Loucy (cell line): ENCODE measurements at regions not wholly inside any gene's neighbourhood (a gene's known extent, or its start where the extent isn't known, plus 50 kb on each side); places are given as distances from the start of the nearest gene placed in this dataset.

Experiments used
- H2AFZ ChIP-seq: fragments of 200-600 bp; sonication (generic); 2 replicates; pipeline ENCODE4 v1.6.0; 2016; ENCODE audit warnings: antibody characterized with exemption, mild to moderate bottlenecking, low read length, moderate library complexity
- H3F3A ChIP-seq: fragments of 200-600 bp; 2 replicates; pipeline ENCODE4 v1.6.0; 2016; ENCODE audit warnings: antibody characterized with exemption, low read depth, mild to moderate bottlenecking
- H3K27me3 ChIP-seq: fragments of 200-600 bp; sonication (generic); 2 replicates; pipeline ENCODE4 v1.6.1; 2014; ENCODE audit warnings: low read length, mild to moderate bottlenecking; ENCODE audit not compliant: insufficient read depth, poor library complexity, severe bottlenecking
- H3K36me3 ChIP-seq: fragments of 200-600 bp; sonication (generic); 2 replicates; pipeline ENCODE4 v1.6.1; 2016; ENCODE audit warnings: low read length; ENCODE audit not compliant: insufficient read depth
- H3K4me1 ChIP-seq: fragments of 200-600 bp; sonication (generic); 2 replicates; pipeline ENCODE4 v1.5.1; 2014; ENCODE audit warnings: low read length, mild to moderate bottlenecking; ENCODE audit not compliant: insufficient read depth, poor library complexity, severe bottlenecking
- H3K4me2 ChIP-seq: fragments of 200-600 bp; sonication (generic); 2 replicates; pipeline ENCODE4 v1.6.0; 2014; ENCODE audit warnings: antibody characterized with exemption, low read length, low read depth, mild to moderate bottlenecking; ENCODE audit not compliant: poor library complexity, severe bottlenecking
- H3K4me3 ChIP-seq: fragments of 200-600 bp; sonication (generic); 2 replicates; pipeline ENCODE4 v1.5.1; 2014; ENCODE audit warnings: low read length, mild to moderate bottlenecking, mixed read lengths; ENCODE audit not compliant: poor library complexity, severe bottlenecking
- H3K79me2 ChIP-seq: fragments of 200-600 bp; sonication (generic); 2 replicates; pipeline ENCODE4 v1.6.1; 2014; ENCODE audit warnings: low read length; ENCODE audit not compliant: insufficient read depth
- H3K9ac ChIP-seq: fragments of 200-600 bp; sonication (generic); 2 replicates; pipeline ENCODE4 v1.6.0; 2014; ENCODE audit warnings: mild to moderate bottlenecking, low read depth, low read length, moderate library complexity; ENCODE audit not compliant: poor library complexity, severe bottlenecking
- H3K9me2 ChIP-seq: fragments of 200-600 bp; sonication (generic); replicated peaks from 2 replicates; pipeline ENCODE4 v1.6.1; 2016; ENCODE audit warnings: low read depth, low read length, mixed read lengths
- H3K9me3 ChIP-seq: fragments of 200-600 bp; sonication (generic); 2 replicates; pipeline ENCODE4 v1.6.1; 2014; ENCODE audit warnings: mild to moderate bottlenecking, antibody characterized with exemption, low read length, low read depth; ENCODE audit not compliant: insufficient read depth
- H4K20me1 ChIP-seq: fragments of 200-600 bp; sonication (generic); 2 replicates; pipeline ENCODE4 v1.6.0; 2014; ENCODE audit warnings: antibody characterized with exemption, low read length, mild to moderate bottlenecking; ENCODE audit not compliant: insufficient read depth, poor library complexity, severe bottlenecking
- EZH2phosphoT487 ChIP-seq: fragments of 200-600 bp; IDR thresholded peaks from 2 replicates; pipeline ENCODE4 v1.6.1; 2018; ENCODE audit warnings: antibody characterized with exemption, mild to moderate bottlenecking, moderate library complexity, borderline replicate concordance
- TF ChIP-seq, protein P1 (sequence below): fragments of 200-600 bp; sonication (generic); conservative IDR thresholded peaks from 2 replicates; pipeline ENCODE4 v1.5.1; 2014; ENCODE audit warnings: mild to moderate bottlenecking, antibody characterized with exemption, low read length

DNA sequence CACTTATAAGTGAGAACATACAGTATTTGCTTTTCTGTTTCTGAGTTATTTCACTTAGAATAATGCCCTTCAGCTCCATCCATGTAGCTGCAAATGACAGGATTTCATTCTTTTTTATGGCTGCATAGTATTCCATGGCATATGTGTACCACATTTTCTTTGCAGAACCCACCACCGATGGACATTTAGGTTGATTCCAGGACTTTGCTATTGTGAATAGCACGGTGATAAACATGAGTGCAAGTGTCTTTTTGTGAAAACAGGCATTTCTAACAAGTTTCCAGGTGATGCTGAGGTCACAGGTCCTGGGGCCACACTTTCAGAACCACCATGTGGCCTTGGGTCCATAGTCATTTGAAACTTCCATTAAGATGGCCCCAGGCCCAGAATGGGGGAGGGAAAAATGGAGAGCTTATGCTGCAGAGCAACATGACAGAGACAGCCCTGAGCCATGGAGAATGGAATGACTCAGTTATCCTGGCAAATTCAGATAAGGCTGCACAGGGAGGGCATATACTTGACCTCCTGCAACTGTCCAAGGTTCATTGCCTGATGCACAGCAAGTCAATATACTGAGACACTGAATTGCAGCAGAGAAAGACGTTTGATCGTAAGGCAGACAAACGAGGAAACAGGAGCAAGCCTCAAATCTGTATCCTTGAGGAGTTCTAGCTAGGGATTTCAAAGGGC lies 248.0 kb upstream of the GALNT17 start:
- Histone ChIP-seq H3K36me3 (no peaks in the 10 kb centered on the region), H3K9me3 (no peaks in the 10 kb centered on the region; the same call in 1 of the 2 replicates), H3K4me2 (no peak overlapping the region), H2AFZ (no peak overlapping the region), H3K27me3 (no peaks in the 10 kb centered on the region), H3K9ac (no peak overlapping the region), H4K20me1 (no peaks in the 10 kb centered on the region), H3K4me1 (no peaks in the 10 kb centered on the region), H3K4me3 (no peak overlapping the region), H3K79me2 (no peaks in the 10 kb centered on the region), H3F3A (no peaks in the 10 kb centered on the region), H3K9me2 (no peaks in the 10 kb centered on the region)
- no peak for TF ChIP-seq EZH2phosphoT487
- TF ChIP-seq, protein P1, sequence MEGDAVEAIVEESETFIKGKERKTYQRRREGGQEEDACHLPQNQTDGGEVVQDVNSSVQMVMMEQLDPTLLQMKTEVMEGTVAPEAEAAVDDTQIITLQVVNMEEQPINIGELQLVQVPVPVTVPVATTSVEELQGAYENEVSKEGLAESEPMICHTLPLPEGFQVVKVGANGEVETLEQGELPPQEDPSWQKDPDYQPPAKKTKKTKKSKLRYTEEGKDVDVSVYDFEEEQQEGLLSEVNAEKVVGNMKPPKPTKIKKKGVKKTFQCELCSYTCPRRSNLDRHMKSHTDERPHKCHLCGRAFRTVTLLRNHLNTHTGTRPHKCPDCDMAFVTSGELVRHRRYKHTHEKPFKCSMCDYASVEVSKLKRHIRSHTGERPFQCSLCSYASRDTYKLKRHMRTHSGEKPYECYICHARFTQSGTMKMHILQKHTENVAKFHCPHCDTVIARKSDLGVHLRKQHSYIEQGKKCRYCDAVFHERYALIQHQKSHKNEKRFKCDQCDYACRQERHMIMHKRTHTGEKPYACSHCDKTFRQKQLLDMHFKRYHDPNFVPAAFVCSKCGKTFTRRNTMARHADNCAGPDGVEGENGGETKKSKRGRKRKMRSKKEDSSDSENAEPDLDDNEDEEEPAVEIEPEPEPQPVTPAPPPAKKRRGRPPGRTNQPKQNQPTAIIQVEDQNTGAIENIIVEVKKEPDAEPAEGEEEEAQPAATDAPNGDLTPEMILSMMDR, result no peak

DNA sequence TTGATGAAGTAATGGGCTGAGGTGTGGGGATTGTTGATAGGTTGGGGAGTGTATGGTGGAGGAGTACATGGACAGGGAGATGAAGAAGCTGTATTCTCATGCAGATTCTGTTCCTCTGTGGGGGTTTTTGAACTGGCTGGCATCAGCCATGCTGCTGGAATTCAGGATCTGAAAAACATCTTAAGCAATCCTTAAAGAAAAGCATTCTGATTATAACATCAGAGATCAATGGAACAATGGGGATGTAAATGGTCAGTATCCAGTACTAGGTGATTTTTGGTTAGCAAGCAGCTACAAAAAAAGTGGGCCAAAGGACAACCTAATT lies 247.5 kb upstream of the GALNT17 start:
- Histone ChIP-seq H3K36me3 (no peaks in the 10 kb centered on the region), H3F3A (no peaks in the 10 kb centered on the region), H3K9me3 (no peaks in the 10 kb centered on the region; the same call in 1 of the 2 replicates), H3K79me2 (no peaks in the 10 kb centered on the region), H3K9ac (no peak overlapping the region), H3K9me2 (no peaks in the 10 kb centered on the region), H3K4me3 (no peak overlapping the region), H3K4me1 (no peaks in the 10 kb centered on the region), H3K4me2 (no peak overlapping the region), H2AFZ (no peak overlapping the region), H3K27me3 (no peaks in the 10 kb centered on the region), H4K20me1 (no peaks in the 10 kb centered on the region)
- TF ChIP-seq EZH2phosphoT487, result no peak
- TF ChIP-seq, protein P1, result no peak

DNA sequence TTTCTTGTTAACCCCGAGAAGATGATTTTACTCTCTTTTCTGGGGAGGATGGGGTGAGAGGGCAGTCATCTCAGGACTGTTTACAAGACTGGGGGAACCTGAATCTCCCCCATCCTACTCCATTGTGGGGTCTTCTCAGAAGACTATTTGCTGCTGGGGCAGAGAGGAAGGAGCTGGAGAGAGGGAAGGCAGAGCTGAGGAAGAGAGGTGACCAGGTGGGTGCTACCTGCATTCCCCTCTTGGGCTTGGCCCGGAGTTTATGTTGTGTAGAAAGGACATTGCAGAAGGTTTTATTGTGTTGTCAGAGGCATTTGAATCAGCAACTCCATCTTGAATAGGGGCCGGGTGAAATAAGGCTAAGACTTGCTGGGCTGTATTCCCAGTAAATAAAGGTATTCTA lies 247.1 kb upstream of the GALNT17 start:
- Histone ChIP-seq H3K4me3 (no peak overlapping the region), H3K4me1 (no peaks in the 10 kb centered on the region), H3K4me2 (no peak overlapping the region), H4K20me1 (no peaks in the 10 kb centered on the region), H3K27me3 (no peaks in the 10 kb centered on the region), H2AFZ (no peak overlapping the region), H3K9ac (no peak overlapping the region), H3K9me2 (no peaks in the 10 kb centered on the region), H3K79me2 (no peaks in the 10 kb centered on the region), H3F3A (no peaks in the 10 kb centered on the region), H3K36me3 (no peaks in the 10 kb centered on the region), H3K9me3 (no peaks in the 10 kb centered on the region; the same call in 1 of the 2 replicates)
- TF ChIP-seq EZH2phosphoT487, result no peak
- TF ChIP-seq, protein P1, result no peak
